GM12878 (cell line): ENCODE measurements at regions not wholly inside any gene's neighbourhood (a gene's known extent, or its start where the extent isn't known, plus 50 kb on each side); places are given as distances from the start of the nearest gene placed in this dataset.

ENCODE experiments used
- ATAC-seq: fragments of 200-7000 bp; cut with Tn5 transposase; 3 replicates; pipeline ENCODE4 v1.9.1; 2020; ENCODE audit warnings: mild to moderate bottlenecking, moderate library complexity
- BruUV-seq: library from RNA; stranded (reverse); fragments of 400-500 nt; replicated peaks from 2 replicates; lab custom pipeline; 2021; lab: Mats Ljungman, UMichigan
- CTCF ChIA-PET: fragments of 300-600 bp; sonication (Branson Sonifier 250); formaldehyde crosslinking; extraction: SDS; loops from one replicate; lab custom pipeline; 2021; ENCODE audit warnings: inconsistent platforms; lab: Yijun Ruan, JAX
- POLR2A ChIA-PET: fragments of 350-600 bp; formaldehyde crosslinking; extraction: SDS; loops from one replicate; lab custom pipeline; 2021; ENCODE audit warnings: inconsistent platforms; lab: Charles Lee
- RAD21 ChIA-PET: fragments of 300-600 bp; sonication (Branson Sonifier 250); formaldehyde crosslinking; loops from one replicate; lab custom pipeline; 2023; ENCODE audit warnings: antibody characterized with exemption; ENCODE audit not compliant: unreplicated experiment; lab: Charles Lee
- SMC1A ChIA-PET: fragments of 300-600 bp; sonication (Branson Sonifier 250); formaldehyde crosslinking; loops from one replicate; lab custom pipeline; 2023; ENCODE audit not compliant: unreplicated experiment, uncharacterized antibody; lab: Charles Lee
- DNase-seq: peaks from one replicate; pipeline ENCODE4 v3.0.0-alpha.2; 2011; ENCODE audit warnings: low read depth, low spot score
- FAIRE-seq: peaks from 3 replicates; lab custom pipeline; 2011; peaks lifted over from hg19 to GRCh38; lab: Jason Lieb, UNC
- H2AFZ ChIP-seq: 2 replicates; pipeline ENCODE4 v1.6.0; 2011; ENCODE audit warnings: low read depth, low read length, control low read depth; ENCODE audit not compliant: control insufficient read depth
- H3K27ac ChIP-seq: 2 replicates; pipeline ENCODE4 v1.5.1; 2011; ENCODE audit warnings: control low read depth; ENCODE audit not compliant: control insufficient read depth, insufficient read depth
- H3K27me3 ChIP-seq, 2 experiments: replicated peaks in 1 of 2; 2 replicates each; pipeline versions ENCODE4 v1.6.0 to v1.6.1; 2011; ENCODE audit warnings: low read length in 1 of 2; ENCODE audit not compliant: control insufficient read depth in 2 of 2, insufficient read depth in 2 of 2
- H3K36me3 ChIP-seq, 2 experiments: 2 replicates each; pipeline ENCODE4 v1.5.1; 2011; ENCODE audit warnings: low read length in 1 of 2; ENCODE audit not compliant: control insufficient read depth in 2 of 2, insufficient read depth in 2 of 2
- H3K4me1 ChIP-seq: 2 replicates; pipeline ENCODE4 v1.6.1; 2011; ENCODE audit warnings: mild to moderate bottlenecking, low read length, moderate library complexity, mixed read lengths; ENCODE audit not compliant: control insufficient read depth, insufficient read depth
- H3K4me2 ChIP-seq: 2 replicates; pipeline ENCODE4 v1.6.0; 2011; ENCODE audit warnings: control low read depth; ENCODE audit not compliant: control insufficient read depth, insufficient read depth
- H3K4me3 ChIP-seq: fragments of 200-600 bp; sonication (generic); 2 replicates; pipeline ENCODE4 v1.5.1; 2016
- H3K79me2 ChIP-seq: 2 replicates; pipeline ENCODE4 v1.6.0; 2011; ENCODE audit warnings: low read length; ENCODE audit not compliant: control insufficient read depth, insufficient read depth
- H3K9ac ChIP-seq: 2 replicates; pipeline ENCODE4 v1.8.0; 2011; ENCODE audit warnings: low read length, control low read depth, mixed read lengths; ENCODE audit not compliant: control insufficient read depth, insufficient read depth
- H3K9me3 ChIP-seq: replicated peaks from 3 replicates; pipeline ENCODE4 v1.5.1; 2011; ENCODE audit warnings: mild to moderate bottlenecking, low read length; ENCODE audit not compliant: control insufficient read depth, insufficient read depth
- H4K20me1 ChIP-seq: 2 replicates; pipeline ENCODE4 v1.6.0; 2011; ENCODE audit not compliant: control insufficient read depth, insufficient read depth
- BRCA1 ChIP-seq: IDR thresholded peaks from 2 replicates; pipeline ENCODE4 v1.6.1; 2011; ENCODE audit warnings: low read depth, low read length, improper control_type of control experiment
- E2F8 ChIP-seq: fragments of 450-650 bp; IDR thresholded peaks from 2 replicates; pipeline ENCODE4 v1.6.1; 2018; ENCODE audit warnings: mild to moderate bottlenecking, low read depth, moderate library complexity; ENCODE audit not compliant: partially characterized antibody
- IKZF2 ChIP-seq, 2 experiments: fragments of 450-650 bp; IDR thresholded peaks; 2 replicates each; pipeline ENCODE4 v1.6.1; 2017; ENCODE audit warnings: mild to moderate bottlenecking in 2 of 2, moderate library complexity in 2 of 2
- JUNB ChIP-seq: IDR thresholded peaks from 2 replicates; pipeline ENCODE4 v1.6.1; 2016; ENCODE audit warnings: antibody characterized with exemption, mild to moderate bottlenecking
- LARP7 ChIP-seq: fragments of 450-650 bp; IDR thresholded peaks from 2 replicates; pipeline ENCODE4 v1.6.1; 2017; ENCODE audit warnings: mild to moderate bottlenecking
- SMARCA5 ChIP-seq: fragments of 450-650 bp; IDR thresholded peaks from 2 replicates; pipeline ENCODE4 v1.6.1; 2017; ENCODE audit warnings: mild to moderate bottlenecking
- SREBF2 ChIP-seq: IDR thresholded peaks from 2 replicates; pipeline ENCODE4 v1.6.1; 2012; ENCODE audit warnings: mild to moderate bottlenecking, low read length
- STAT3 ChIP-seq: IDR thresholded peaks from 2 replicates; pipeline ENCODE4 v1.6.1; 2011; ENCODE audit warnings: low read depth, low read length, improper control_type of control experiment
- TCF7 ChIP-seq: IDR thresholded peaks from 2 replicates; pipeline ENCODE4 v1.6.1; 2014; ENCODE audit warnings: antibody characterized with exemption, borderline replicate concordance
- ZBTB33 ChIP-seq: fragments of 450-650 bp; IDR thresholded peaks from 2 replicates; pipeline ENCODE4 v1.6.1; 2017; ENCODE audit warnings: mild to moderate bottlenecking
- ZNF207 ChIP-seq: fragments of 450-650 bp; IDR thresholded peaks from 2 replicates; pipeline ENCODE4 v1.6.1; 2014; ENCODE audit warnings: antibody characterized with exemption, mild to moderate bottlenecking, borderline replicate concordance
- WGBS: methylation state at CpG from one replicate; pipeline ENCODE4 v1.1.6; 2016; ENCODE audit warnings: low lambda C conversion rate; ENCODE audit not compliant: insufficient replicate concordance, insufficient coverage; ENCODE audit errors: missing lambda C conversion rate; 5-methylcytosine and 5-hydroxymethylcytosine counted together
- in situ Hi-C: fragments of 300-500 bp; cut with MboI; formaldehyde crosslinking; loops from 9 replicates; pipeline ENCODE4 v1.14.3; 2018; ENCODE audit warnings: mixed read lengths
- intact Hi-C: fragments of 100-400 bp; cut with micrococcal nuclease; formaldehyde crosslinking; loops from one replicate; pipeline ENCODE4 v1.14.2; 2022; ENCODE audit not compliant: unreplicated experiment

- Histone ChIP-seq H3K4me2 (no peak overlapping the region), H2AFZ (no peak overlapping the region), H3K9me3 (no peaks in the 10 kb centered on the region), H3K79me2 (no peaks in the 10 kb centered on the region), H3K9ac (no peak overlapping the region), H4K20me1 (no peaks in the 10 kb centered on the region), H3K36me3 (no peaks in the 10 kb centered on the region), H3K27me3 (no peaks in the 10 kb centered on the region), H3K4me1 (no peaks in the 10 kb centered on the region), H3K27ac (no peak overlapping the region), H3K4me3 (no peak overlapping the region)
- DNase-seq = no peak
- intact Hi-C loops = no loop called here
- ChIA-PET RAD21 (no interaction called here), POLR2A (no interaction called here), SMC1A (interaction anchor here (0.9 to 2.8 kb wide), 2 partner anchors 9 to 13 kb away, joined by 3 to 11 read pairs; no protein-coding TSS in a partner anchor), CTCF (interaction anchor here (0.9 to 1.8 kb wide), 2 partner anchors 10 to 16 kb away, joined by 4 to 5 read pairs; no protein-coding TSS in a partner anchor)
- in situ Hi-C loops = no loop called here
- FAIRE-seq = no peak
- no peak for TF ChIP-seq SMARCA5
- no TSS peak for BruUV-seq
- no peak for ATAC-seq
- WGBS = 20% methylated on average over 2 of the region's 2 CpGs
Measured at GRCh38 chr4:166182145-166182544, 309.1 kb downstream of the TLL1 start.

GRCh38 chr4:166195101-166195500 lies 322.1 kb downstream of the TLL1 start:
- intact Hi-C loops = no loop called here
- DNase-seq (no peak), FAIRE-seq (no peak), ATAC-seq (no peak)
- no peak overlapping the region for H3K4me2 ChIP-seq
- no peaks in the 10 kb centered on the region for H4K20me1 ChIP-seq
- H3K79me2 ChIP-seq = no peaks in the 10 kb centered on the region
- ChIA-PET RAD21 (no interaction called here), SMC1A (interaction anchor here (1.0 to 1.5 kb wide), 2 partner anchors 11 to 13 kb away, joined by 3 to 4 read pairs; no protein-coding TSS in a partner anchor), CTCF (no interaction called here), POLR2A (no interaction called here)
- no TSS peak for BruUV-seq
- in situ Hi-C loops = no loop called here
- H3K36me3 ChIP-seq = no peaks in the 10 kb centered on the region
- no peak overlapping the region for H2AFZ ChIP-seq
- 0 out of 4 replicates have a peak, but pooled peaks cover 0 to 3% of the 10 kb centered on the region in 2 experiments for H3K27me3 ChIP-seq
- H3K4me1 ChIP-seq = no peaks in the 10 kb centered on the region
- H3K27ac ChIP-seq = no peak overlapping the region
- no peak overlapping the region for H3K9ac ChIP-seq
- H3K9me3 ChIP-seq = no peaks in the 10 kb centered on the region
- no peak overlapping the region for H3K4me3 ChIP-seq
- TF ChIP-seq TCF7 (no peak), STAT3 (no peak), JUNB (no peak), IKZF2 (IDR thresholded peaks at IDR 0.05) (no peak), SREBF2 (no peak), BRCA1 (no peak), E2F8 (no peak), ZBTB33 (no peak), ZNF207 (no peak), LARP7 (no peak)
